Activated CD8-positive, alpha-beta memory T cell treated with anti-CD3 and anti-CD28 coated beads, Interleukin-2, amount 10 ng/mL, durations not matched to agents 7 days and 5 days (primary cell): ENCODE measurements at regions not wholly inside any gene's neighbourhood (a gene's known extent, or its start where the extent isn't known, plus 50 kb on each side); places are given as distances from the start of the nearest gene placed in this dataset.

Source experiments
- ATAC-seq: fragments of 150-1000 bp; cut with Tn5 transposase; one replicate; pipeline ENCODE4 v1.10.0; 2021; ENCODE audit warnings: moderate library complexity
- CTCF ChIA-PET: fragments of 350-600 bp; sonication (Branson Sonifier 250); formaldehyde crosslinking; loops from one replicate; lab custom pipeline; 2021; ENCODE audit warnings: antibody characterized with exemption; lab: Charles Lee
- DNase-seq: peaks from one replicate; pipeline ENCODE4 v3.0.0-alpha.2; 2020
- H3K27ac Mint-ChIP-seq: one replicate; pipeline ENCODE4 v1.8.0; 2021; ENCODE audit warnings: mild to moderate bottlenecking, mixed read lengths
- H3K27me3 Mint-ChIP-seq: one replicate; pipeline ENCODE4 v1.8.0; 2021; ENCODE audit warnings: mixed read lengths
- H3K36me3 Mint-ChIP-seq: one replicate; pipeline ENCODE4 v1.8.0; 2021; ENCODE audit warnings: mild to moderate bottlenecking, mixed read lengths
- H3K4me1 Mint-ChIP-seq: one replicate; pipeline ENCODE4 v1.8.0; 2021; ENCODE audit warnings: mixed read lengths
- H3K4me3 Mint-ChIP-seq: one replicate; pipeline ENCODE4 v1.8.0; 2021; ENCODE audit warnings: mild to moderate bottlenecking, moderate library complexity, mixed read lengths
- H3K9me3 Mint-ChIP-seq: one replicate; pipeline ENCODE4 v1.8.0; 2022; ENCODE audit warnings: low read depth, mixed read lengths

DNA sequence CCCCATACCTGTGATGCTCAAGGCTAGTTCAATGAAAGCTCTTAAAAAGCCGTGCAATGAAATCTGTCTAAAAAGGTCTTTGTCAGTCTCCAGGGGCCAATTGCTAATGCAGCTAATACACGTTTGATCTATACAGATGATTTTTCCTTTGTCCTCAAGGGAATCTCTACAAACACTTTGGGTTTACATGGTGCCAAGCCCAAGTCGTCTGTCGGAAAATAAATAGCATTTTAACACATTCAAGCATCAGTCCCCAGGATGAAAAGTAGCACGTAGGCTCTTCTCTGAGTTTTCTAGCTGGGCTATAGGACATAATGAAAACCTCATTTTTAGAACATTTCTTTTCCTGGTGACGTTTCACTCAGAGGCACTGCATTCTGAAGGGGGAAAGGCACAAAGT, 477.4 kb upstream of the WWC1 start:
- no peaks in the 10 kb centered on the region for H3K9me3 Mint-ChIP-seq
- CTCF ChIA-PET: interaction anchor here (0.7 kb wide), 1 partner anchor 169 kb away, joined by 4 read pairs; no protein-coding TSS in a partner anchor
- no peaks in the 10 kb centered on the region for H3K27me3 Mint-ChIP-seq
- H3K27ac Mint-ChIP-seq: no peak overlapping the region
- DNase-seq: no peak
- ATAC-seq: no peak
- no peak overlapping the region for H3K4me3 Mint-ChIP-seq
- no peaks in the 10 kb centered on the region for H3K36me3 Mint-ChIP-seq
- H3K4me1 Mint-ChIP-seq: no peaks in the 10 kb centered on the region

DNA sequence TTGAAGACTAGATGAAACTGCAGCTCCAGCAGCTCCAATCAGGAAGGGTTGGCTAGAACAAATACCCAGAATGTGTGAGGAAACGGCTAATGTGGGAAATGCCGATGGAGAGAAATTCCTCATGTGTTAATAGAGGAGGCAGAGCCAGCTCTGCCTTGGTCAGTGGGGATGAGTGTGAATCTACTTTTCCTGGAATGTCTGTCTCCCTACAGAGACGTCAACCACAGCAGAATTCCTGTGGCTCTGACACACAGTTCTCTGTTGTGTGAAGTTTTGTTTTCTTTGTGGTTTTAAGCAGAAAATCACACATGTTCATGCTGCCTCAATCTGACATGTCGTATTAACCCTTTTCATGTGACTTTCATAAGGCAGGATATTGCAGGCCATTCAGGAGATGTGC, 476.6 kb upstream of the WWC1 start:
- Mint-ChIP-seq H3K4me3 (no peak overlapping the region), H3K27me3 (no peaks in the 10 kb centered on the region), H3K27ac (no peak overlapping the region), H3K4me1 (no peaks in the 10 kb centered on the region), H3K36me3 (no peaks in the 10 kb centered on the region), H3K9me3 (no peaks in the 10 kb centered on the region)
- DNase-seq (no peak), ATAC-seq (no peak)
- CTCF ChIA-PET: no interaction called here

- DNase-seq: no peak
- H3K36me3 Mint-ChIP-seq: no peaks in the 10 kb centered on the region
- no peak overlapping the region for H3K27ac Mint-ChIP-seq
- H3K9me3 Mint-ChIP-seq: no peaks in the 10 kb centered on the region
- H3K4me3 Mint-ChIP-seq: no peak overlapping the region
- ATAC-seq: no peak
- H3K4me1 Mint-ChIP-seq: no peaks in the 10 kb centered on the region
- H3K27me3 Mint-ChIP-seq: no peaks in the 10 kb centered on the region
- CTCF ChIA-PET: no interaction called here
These were observed 475.1 kb upstream of the WWC1 start for GRCh38 chr5:167816354-167816753.

- CTCF ChIA-PET: no interaction called here
- no peak for ATAC-seq
- Mint-ChIP-seq H3K4me3 (no peak overlapping the region), H3K27me3 (no peaks in the 10 kb centered on the region), H3K9me3 (no peaks in the 10 kb centered on the region), H3K27ac (no peak overlapping the region), H3K36me3 (no peaks in the 10 kb centered on the region), H3K4me1 (no peaks in the 10 kb centered on the region)
- DNase-seq: no peak
These were observed 474.6 kb upstream of the WWC1 start for GRCh38 chr5:167816864-167817263.

DNA sequence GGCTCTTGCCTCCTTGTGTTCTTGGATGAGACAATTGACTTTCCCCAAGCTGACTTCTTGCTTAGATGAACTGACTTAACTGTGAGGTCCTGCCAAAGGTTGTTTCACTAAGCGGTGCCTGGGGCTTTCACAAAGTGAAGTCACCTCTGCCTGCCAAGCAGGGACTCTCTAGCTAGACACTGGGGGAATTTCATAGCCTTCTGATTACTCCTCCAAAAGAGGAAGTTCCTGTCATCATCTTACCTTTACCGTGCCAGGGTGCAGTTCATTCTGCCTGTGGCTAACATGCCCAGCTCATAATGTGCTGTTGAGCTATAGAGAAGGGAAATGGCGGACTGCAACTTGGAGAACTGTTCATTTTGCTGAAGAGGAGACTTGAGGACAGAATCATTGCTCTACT, 472.0 kb upstream of the WWC1 start:
- no peaks in the 10 kb centered on the region for H3K9me3 Mint-ChIP-seq
- no peaks in the 10 kb centered on the region for H3K27me3 Mint-ChIP-seq
- H3K4me3 Mint-ChIP-seq: no peak overlapping the region
- DNase-seq (no peak), ATAC-seq (no peak)
- H3K36me3 Mint-ChIP-seq: no peaks in the 10 kb centered on the region
- no peak overlapping the region for H3K27ac Mint-ChIP-seq
- H3K4me1 Mint-ChIP-seq: no peaks in the 10 kb centered on the region
- CTCF ChIA-PET: no interaction called here

- CTCF ChIA-PET: no interaction called here
- H3K27me3 Mint-ChIP-seq: no peaks in the 10 kb centered on the region
- no peaks in the 10 kb centered on the region for H3K36me3 Mint-ChIP-seq
- H3K9me3 Mint-ChIP-seq: no peaks in the 10 kb centered on the region
- H3K27ac Mint-ChIP-seq: no peak overlapping the region
- H3K4me3 Mint-ChIP-seq: no peak overlapping the region
- no peak for ATAC-seq
- no peaks in the 10 kb centered on the region for H3K4me1 Mint-ChIP-seq
- no peak for DNase-seq
These were observed 471.1 kb upstream of the WWC1 start for GRCh38 chr5:167820101-167820990.

DNA sequence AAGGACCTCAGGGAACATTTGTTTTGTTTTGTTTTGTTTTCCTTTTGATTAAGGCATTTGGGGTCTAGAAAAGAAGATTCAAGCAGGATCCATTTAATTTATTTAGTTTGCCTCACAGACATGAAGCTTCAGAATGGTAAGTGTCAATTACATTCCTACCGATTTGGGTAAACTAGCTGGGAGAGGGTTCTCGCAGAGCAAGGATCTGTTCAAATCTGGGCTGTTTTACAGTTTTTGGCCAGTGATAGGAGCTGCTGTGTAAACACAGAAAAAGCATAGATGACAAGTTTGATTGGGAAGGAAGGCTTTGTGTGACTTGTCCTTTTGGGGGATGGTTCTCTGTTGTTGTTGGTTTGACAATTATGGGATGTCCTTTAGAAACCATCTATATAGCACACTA, 470.3 kb upstream of the WWC1 start:
- DNase-seq: no peak
- H3K36me3 Mint-ChIP-seq: no peaks in the 10 kb centered on the region
- ATAC-seq: no peak
- no peaks in the 10 kb centered on the region for H3K9me3 Mint-ChIP-seq
- no peaks in the 10 kb centered on the region for H3K27me3 Mint-ChIP-seq
- H3K27ac Mint-ChIP-seq: no peak overlapping the region
- CTCF ChIA-PET: no interaction called here
- H3K4me1 Mint-ChIP-seq: no peaks in the 10 kb centered on the region
- no peak overlapping the region for H3K4me3 Mint-ChIP-seq

- DNase-seq: no peak
- H3K4me1 Mint-ChIP-seq: no peaks in the 10 kb centered on the region
- no peaks in the 10 kb centered on the region for H3K9me3 Mint-ChIP-seq
- no peaks in the 10 kb centered on the region for H3K36me3 Mint-ChIP-seq
- no peak overlapping the region for H3K27ac Mint-ChIP-seq
- CTCF ChIA-PET: no interaction called here
- H3K27me3 Mint-ChIP-seq: no peaks in the 10 kb centered on the region
- ATAC-seq: no peak
- no peak overlapping the region for H3K4me3 Mint-ChIP-seq
These were observed 469.8 kb upstream of the WWC1 start for GRCh38 chr5:167821669-167822068.

DNA sequence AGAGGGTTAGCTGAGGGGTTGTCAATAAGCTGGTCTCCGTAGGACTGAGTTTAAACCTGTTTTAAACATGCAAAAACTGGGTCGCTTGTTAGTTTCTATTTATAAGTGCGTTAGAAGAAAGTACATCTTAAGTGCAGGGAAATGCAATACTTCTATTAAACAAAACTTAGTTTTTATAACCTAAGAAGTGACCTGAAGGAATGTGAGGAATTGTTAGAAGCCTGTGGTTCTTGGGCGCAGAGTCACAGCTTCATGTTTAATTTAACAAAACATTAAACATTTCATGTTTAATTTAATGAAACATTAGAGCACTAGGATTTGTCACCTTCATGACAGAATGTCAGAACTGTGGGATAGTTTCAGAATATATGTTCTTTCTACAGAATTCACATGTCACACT, 469.2 kb upstream of the WWC1 start:
- DNase-seq (no peak), ATAC-seq (no peak)
- Mint-ChIP-seq H3K36me3 (no peaks in the 10 kb centered on the region), H3K4me3 (no peak overlapping the region), H3K27me3 (no peaks in the 10 kb centered on the region), H3K27ac (no peak overlapping the region), H3K9me3 (no peaks in the 10 kb centered on the region), H3K4me1 (no peaks in the 10 kb centered on the region)
- CTCF ChIA-PET: no interaction called here

DNA sequence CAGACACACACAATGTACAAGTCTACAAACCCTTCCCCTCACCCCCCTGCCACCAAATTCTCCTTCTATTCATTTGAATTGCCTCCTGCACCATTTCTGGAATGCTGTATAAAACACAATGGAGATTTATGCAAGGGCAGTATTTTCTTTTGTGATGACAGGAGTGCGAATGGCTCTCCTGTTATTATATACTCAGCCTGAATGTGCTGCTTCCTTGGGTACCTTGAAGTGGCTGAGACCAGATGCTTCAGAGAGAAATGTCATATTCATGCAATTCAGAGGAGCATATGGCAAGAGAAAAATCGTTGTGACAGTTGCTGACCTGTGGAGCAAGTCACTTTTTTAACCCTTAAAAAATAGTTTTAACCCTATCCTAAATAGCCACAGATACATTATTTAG, 468.0 kb upstream of the WWC1 start:
- no peaks in the 10 kb centered on the region for H3K36me3 Mint-ChIP-seq
- ATAC-seq (no peak), DNase-seq (no peak)
- H3K27me3 Mint-ChIP-seq: no peaks in the 10 kb centered on the region
- no peaks in the 10 kb centered on the region for H3K4me1 Mint-ChIP-seq
- H3K9me3 Mint-ChIP-seq: no peaks in the 10 kb centered on the region
- H3K27ac Mint-ChIP-seq: no peak overlapping the region
- H3K4me3 Mint-ChIP-seq: no peak overlapping the region
- CTCF ChIA-PET: no interaction called here

DNA sequence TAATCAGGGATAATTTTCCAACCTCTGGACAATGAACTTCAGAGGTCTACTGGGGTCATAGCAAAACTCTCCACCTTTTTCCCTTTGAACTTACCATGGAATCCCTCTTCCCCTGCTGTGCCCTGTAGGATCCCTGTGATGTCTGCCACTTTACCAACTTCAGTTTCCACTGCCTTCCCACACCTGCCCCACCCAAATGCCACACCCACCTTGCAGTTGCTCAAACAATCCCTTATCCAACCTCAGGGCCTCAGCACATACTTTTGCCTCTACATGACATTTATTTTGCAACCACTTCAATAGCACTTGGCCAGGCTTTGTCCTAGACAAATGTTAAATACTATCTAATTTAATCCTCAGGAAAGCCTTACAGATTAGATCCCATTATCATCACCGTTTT, 463.7 kb upstream of the WWC1 start:
- ATAC-seq: no peak
- no peaks in the 10 kb centered on the region for H3K4me1 Mint-ChIP-seq
- no peaks in the 10 kb centered on the region for H3K9me3 Mint-ChIP-seq

DNA sequence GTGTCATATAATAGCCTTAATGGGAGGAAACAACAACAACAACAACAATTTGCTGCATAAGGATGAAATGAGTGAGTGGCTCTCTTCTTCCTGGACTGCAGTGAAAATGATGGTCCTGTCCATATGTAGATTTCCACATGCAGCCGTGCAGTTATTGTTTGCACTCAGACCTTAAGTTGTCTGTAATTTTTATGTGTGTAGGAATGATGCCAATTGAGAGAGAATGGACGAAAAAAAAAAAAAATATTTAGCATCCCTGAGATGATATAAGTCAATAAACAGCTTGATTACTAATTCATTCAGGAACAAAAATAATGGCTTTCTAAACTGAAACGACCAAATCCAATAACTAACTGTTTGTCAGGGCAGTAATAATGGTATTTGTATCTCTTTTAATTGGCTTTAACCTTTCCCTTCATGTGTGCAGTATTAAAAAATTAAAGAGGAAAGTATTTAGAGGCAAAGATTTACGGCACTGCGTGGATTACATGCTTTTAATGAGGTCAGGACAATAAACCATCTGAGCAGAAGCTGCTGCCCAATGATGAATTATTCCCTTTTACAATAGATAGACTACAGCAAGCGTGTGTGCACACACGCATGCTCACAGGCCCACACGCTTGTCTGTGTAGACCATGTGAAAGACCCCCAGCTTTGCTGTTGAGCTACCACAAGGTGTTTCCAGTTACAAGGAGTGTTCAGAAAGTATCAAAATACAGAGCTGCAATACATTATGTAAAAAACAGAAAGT, 459.5 kb upstream of the WWC1 start:
- H3K4me1 Mint-ChIP-seq: no peaks in the 10 kb centered on the region
- no peak for DNase-seq
- H3K27me3 Mint-ChIP-seq: no peaks in the 10 kb centered on the region
- no peak overlapping the region for H3K4me3 Mint-ChIP-seq
- no peak for ATAC-seq
- H3K36me3 Mint-ChIP-seq: no peaks in the 10 kb centered on the region
- no peaks in the 10 kb centered on the region for H3K9me3 Mint-ChIP-seq
- no peak overlapping the region for H3K27ac Mint-ChIP-seq
- CTCF ChIA-PET: no interaction called here

More for the DNA sequence above, 463.7 kb upstream of the WWC1 start:
- Mint-ChIP-seq H3K36me3 (no peaks in the 10 kb centered on the region), H3K27ac (no peak overlapping the region), H3K4me3 (no peak overlapping the region), H3K27me3 (no peaks in the 10 kb centered on the region)
- no peak for DNase-seq
- CTCF ChIA-PET: no interaction called here

- ATAC-seq: no peak
- no peak overlapping the region for H3K4me3 Mint-ChIP-seq
- no peak for DNase-seq
- H3K27ac Mint-ChIP-seq: no peak overlapping the region
- H3K36me3 Mint-ChIP-seq: no peaks in the 10 kb centered on the region
- CTCF ChIA-PET: no interaction called here
- H3K9me3 Mint-ChIP-seq: no peaks in the 10 kb centered on the region
- no peaks in the 10 kb centered on the region for H3K27me3 Mint-ChIP-seq
- H3K4me1 Mint-ChIP-seq: no peaks in the 10 kb centered on the region
These were observed 458.8 kb upstream of the WWC1 start for GRCh38 chr5:167832609-167833008.

GRCh38 chr5:167833456-167833855, 458.0 kb upstream of the WWC1 start:
- ATAC-seq: no peak
- no peak overlapping the region for H3K27ac Mint-ChIP-seq
- no peak overlapping the region for H3K4me3 Mint-ChIP-seq
- no peaks in the 10 kb centered on the region for H3K27me3 Mint-ChIP-seq
- DNase-seq: no peak
- CTCF ChIA-PET: no interaction called here
- H3K36me3 Mint-ChIP-seq: no peaks in the 10 kb centered on the region
- H3K4me1 Mint-ChIP-seq: no peaks in the 10 kb centered on the region
- no peaks in the 10 kb centered on the region for H3K9me3 Mint-ChIP-seq
